BE2C (cell line): ENCODE measurements at regions not wholly inside any gene's neighbourhood (a gene's known extent, or its start where the extent isn't known, plus 50 kb on each side); places are given as distances from the start of the nearest gene placed in this dataset.

Experiments
- DNase-seq: peaks from one replicate; pipeline ENCODE4 v3.0.0-alpha.2; 2020
- H3K27me3 ChIP-seq: fragments of 250-450 bp; sonication (Bioruptor Pico); 2 replicates; pipeline ENCODE4 v1.5.1; 2020; ENCODE audit warnings: mild to moderate bottlenecking
- H3K36me3 ChIP-seq: fragments of 250-450 bp; sonication (Bioruptor Pico); 2 replicates; pipeline ENCODE4 v1.5.1; 2020; ENCODE audit warnings: mild to moderate bottlenecking
- H3K4me1 ChIP-seq: fragments of 250-450 bp; sonication (Bioruptor Pico); 2 replicates; pipeline ENCODE4 v1.5.1; 2020
- H3K4me3 ChIP-seq: 2 replicates; pipeline ENCODE4 v1.5.1; 2011; ENCODE audit warnings: low read depth, low read length
- H3K9me3 ChIP-seq: fragments of 250-450 bp; sonication (Bioruptor Pico); 2 replicates; pipeline ENCODE4 v1.5.1; 2020
- TF ChIP-seq, protein P1 (sequence below): IDR thresholded peaks from 2 replicates; pipeline ENCODE4 v1.5.1; 2012; ENCODE audit warnings: mild to moderate bottlenecking, low read depth, low read length

DNA sequence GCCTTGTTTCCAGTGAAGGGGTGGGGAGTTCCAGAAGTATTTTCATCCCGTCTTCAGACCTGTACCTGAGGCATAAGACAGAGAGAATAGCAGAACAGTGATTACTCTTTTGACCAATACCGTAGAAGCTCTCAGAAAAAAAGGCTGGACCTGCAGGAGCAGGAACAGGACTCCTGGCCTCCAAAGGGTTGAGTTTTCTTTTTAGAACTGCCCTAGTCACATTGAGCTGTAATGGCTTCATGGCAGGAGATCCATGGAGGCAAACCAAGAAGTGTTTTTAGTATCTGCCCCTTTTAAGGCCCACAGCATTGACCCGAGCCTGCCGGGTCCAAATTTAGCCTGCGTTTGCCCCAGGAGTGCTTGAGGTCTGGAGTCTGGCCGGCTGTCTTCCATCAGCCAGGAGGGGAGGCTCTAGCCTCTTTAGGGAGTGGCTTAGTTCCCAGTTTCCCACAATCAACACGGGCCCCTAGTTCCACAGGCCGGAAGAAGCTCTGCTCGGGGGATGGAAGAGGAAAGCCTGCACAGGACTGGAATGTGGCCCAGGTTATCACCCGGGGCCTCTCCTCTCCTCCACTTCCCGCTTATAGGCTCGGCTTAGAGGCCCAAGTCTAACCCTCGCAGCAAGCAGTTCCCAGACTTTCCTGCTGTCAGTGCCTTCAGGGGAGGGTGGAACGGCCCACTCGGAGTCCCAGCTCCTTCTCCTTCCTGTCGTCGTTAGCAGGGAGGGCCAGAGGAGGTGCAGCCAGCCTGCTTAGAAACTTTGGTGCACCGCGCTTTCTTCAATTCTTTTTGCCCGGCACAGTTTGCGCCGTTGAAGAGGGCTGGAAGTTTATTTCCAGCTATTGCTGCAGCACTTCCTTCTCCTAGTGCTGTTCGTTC, 80.7 kb downstream of the C9orf152 start:
- Histone ChIP-seq H3K4me3 (no peak overlapping the region), H3K9me3 (no peaks in the 10 kb centered on the region), H3K27me3 (no peaks in the 10 kb centered on the region; the same call in 1 of the 2 replicates), H3K4me1 (no peaks in the 10 kb centered on the region; the same call in 1 of the 2 replicates), H3K36me3 (no peaks in the 10 kb centered on the region)
- TF ChIP-seq, protein P1, sequence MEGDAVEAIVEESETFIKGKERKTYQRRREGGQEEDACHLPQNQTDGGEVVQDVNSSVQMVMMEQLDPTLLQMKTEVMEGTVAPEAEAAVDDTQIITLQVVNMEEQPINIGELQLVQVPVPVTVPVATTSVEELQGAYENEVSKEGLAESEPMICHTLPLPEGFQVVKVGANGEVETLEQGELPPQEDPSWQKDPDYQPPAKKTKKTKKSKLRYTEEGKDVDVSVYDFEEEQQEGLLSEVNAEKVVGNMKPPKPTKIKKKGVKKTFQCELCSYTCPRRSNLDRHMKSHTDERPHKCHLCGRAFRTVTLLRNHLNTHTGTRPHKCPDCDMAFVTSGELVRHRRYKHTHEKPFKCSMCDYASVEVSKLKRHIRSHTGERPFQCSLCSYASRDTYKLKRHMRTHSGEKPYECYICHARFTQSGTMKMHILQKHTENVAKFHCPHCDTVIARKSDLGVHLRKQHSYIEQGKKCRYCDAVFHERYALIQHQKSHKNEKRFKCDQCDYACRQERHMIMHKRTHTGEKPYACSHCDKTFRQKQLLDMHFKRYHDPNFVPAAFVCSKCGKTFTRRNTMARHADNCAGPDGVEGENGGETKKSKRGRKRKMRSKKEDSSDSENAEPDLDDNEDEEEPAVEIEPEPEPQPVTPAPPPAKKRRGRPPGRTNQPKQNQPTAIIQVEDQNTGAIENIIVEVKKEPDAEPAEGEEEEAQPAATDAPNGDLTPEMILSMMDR: no peak
- DNase-seq: no peak

GRCh38 chr9:110128664-110129329, 79.2 kb downstream of the C9orf152 start:
- no peak for DNase-seq
- TF ChIP-seq, protein P1: no peak
- Histone ChIP-seq H3K27me3 (no peaks in the 10 kb centered on the region; the same call in 1 of the 2 replicates), H3K4me3 (no peak overlapping the region), H3K9me3 (no peaks in the 10 kb centered on the region), H3K36me3 (no peaks in the 10 kb centered on the region), H3K4me1 (no peaks in the 10 kb centered on the region; the same call in 1 of the 2 replicates)

- TF ChIP-seq, protein P1: no peak
- no peaks in the 10 kb centered on the region for H3K36me3 ChIP-seq
- no peak overlapping the region for H3K4me3 ChIP-seq
- no peak for DNase-seq
- H3K27me3 ChIP-seq: no peaks in the 10 kb centered on the region; the same call in 1 of the 2 replicates
- H3K9me3 ChIP-seq: no peaks in the 10 kb centered on the region
- H3K4me1 ChIP-seq: no peaks in the 10 kb centered on the region; the same call in 1 of the 2 replicates
Measured at GRCh38 chr9:110129425-110129824, 78.5 kb downstream of the C9orf152 start.

DNA sequence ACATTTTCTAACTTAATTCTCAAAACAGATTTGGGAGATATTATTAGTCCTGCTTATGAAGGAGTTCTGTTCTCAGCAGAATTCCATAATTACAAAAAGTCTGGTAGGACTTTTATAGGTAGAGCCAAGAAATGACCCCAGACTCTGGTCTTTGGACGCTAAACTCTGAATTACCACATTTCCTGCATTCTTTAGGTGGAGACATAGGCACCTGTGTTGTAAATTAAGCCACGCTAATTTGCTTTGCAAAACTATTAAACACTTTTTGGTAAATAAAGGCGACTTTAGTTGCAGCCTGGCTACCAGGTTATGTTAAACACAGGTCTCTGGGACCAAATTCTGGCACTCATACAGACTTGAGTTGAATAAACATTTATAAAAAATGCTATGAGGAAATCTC, 77.7 kb downstream of the C9orf152 start:
- H3K4me1 ChIP-seq: no peaks in the 10 kb centered on the region; the same call in 1 of the 2 replicates
- H3K9me3 ChIP-seq: no peaks in the 10 kb centered on the region
- TF ChIP-seq, protein P1: no peak
- H3K36me3 ChIP-seq: no peaks in the 10 kb centered on the region
- H3K4me3 ChIP-seq: no peak overlapping the region
- DNase-seq: no peak
- H3K27me3 ChIP-seq: no peaks in the 10 kb centered on the region; the same call in 1 of the 2 replicates

DNA sequence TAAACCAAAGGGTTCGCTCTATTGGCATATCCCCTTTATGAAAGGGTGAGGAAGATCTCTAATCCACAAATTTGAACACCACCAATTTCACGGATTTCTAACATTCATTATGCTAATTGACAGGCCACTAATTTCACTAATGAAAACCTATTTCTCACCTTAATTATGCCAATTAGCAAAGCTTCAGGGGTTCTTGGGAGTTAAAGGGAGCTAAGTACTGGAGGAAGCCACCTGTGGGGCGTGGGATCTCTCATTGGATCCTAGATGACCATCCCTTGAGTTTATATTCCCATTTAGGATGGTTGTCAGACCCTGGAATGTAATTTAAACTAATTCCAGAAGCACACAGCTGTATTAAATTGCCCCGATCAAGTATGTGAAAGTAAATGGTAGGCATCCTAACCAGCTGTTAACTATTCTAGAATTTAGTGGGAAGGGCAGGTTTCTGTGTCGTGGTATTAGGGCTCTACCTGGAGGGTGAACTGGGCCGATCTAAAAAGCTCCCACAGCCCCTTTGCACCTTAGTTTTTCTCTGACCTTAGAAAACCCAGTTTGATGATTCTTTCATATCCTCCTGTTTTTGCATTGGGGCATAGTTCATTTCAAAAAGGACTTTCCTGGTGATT, 77.1 kb downstream of the C9orf152 start:
- no peak for DNase-seq
- TF ChIP-seq, protein P1: no peak
- Histone ChIP-seq H3K4me3 (no peak overlapping the region), H3K9me3 (no peaks in the 10 kb centered on the region), H3K36me3 (no peaks in the 10 kb centered on the region), H3K4me1 (no peaks in the 10 kb centered on the region; the same call in 1 of the 2 replicates), H3K27me3 (no peaks in the 10 kb centered on the region; the same call in 1 of the 2 replicates)
